CD14-positive monocyte (primary cell): ENCODE measurements at regions not wholly inside any gene's neighbourhood (a gene's known extent, or its start where the extent isn't known, plus 50 kb on each side); places are given as distances from the start of the nearest gene placed in this dataset.

Experiments used
- DNase-seq, 3 donors: peaks; one replicate each; pipeline ENCODE4 v3.0.0-alpha.2; 2011 to 2022
- H2AFZ ChIP-seq: 2 replicates; pipeline ENCODE4 v1.6.0; 2012; ENCODE audit warnings: mild to moderate bottlenecking, low read depth, low read length, inconsistent platforms; ENCODE audit not compliant: insufficient read depth, poor library complexity, severe bottlenecking
- H3K27ac ChIP-seq, 2 donors: 1 replicate in 1 of 2; 2 replicates in 1 of 2; pipeline ENCODE4 v1.5.1; 2012 to 2013; ENCODE audit warnings: low read length in 2 of 2, control low read depth in 1 of 2, inconsistent platforms in 1 of 2, low read depth in 1 of 2, mild to moderate bottlenecking in 1 of 2
- H3K27me3 ChIP-seq, 2 donors: one replicate each; pipeline versions ENCODE4 v1.6.0 to v1.6.1; 2011 to 2013; ENCODE audit warnings: low read length in 2 of 2; ENCODE audit not compliant: control insufficient read depth in 2 of 2, insufficient read depth in 2 of 2
- H3K36me3 ChIP-seq, 2 donors: replicated peaks in 1 of 2; 1 replicate in 1 of 2; 2 replicates in 1 of 2; pipeline versions ENCODE4 v1.5.1 to v1.6.1; 2012 to 2013; ENCODE audit warnings: low read length in 2 of 2, control low read depth in 1 of 2, inconsistent platforms in 1 of 2, mild to moderate bottlenecking in 1 of 2; ENCODE audit not compliant: insufficient read depth in 2 of 2, control insufficient read depth in 1 of 2
- H3K4me1 ChIP-seq, 2 donors: 1 replicate in 1 of 2; 2 replicates in 1 of 2; pipeline versions ENCODE4 v1.5.1 to v1.6.1; 2012 to 2013; ENCODE audit warnings: low read length in 2 of 2, control low read depth in 1 of 2, inconsistent platforms in 1 of 2, mild to moderate bottlenecking in 1 of 2, moderate library complexity in 1 of 2; ENCODE audit not compliant: insufficient read depth in 2 of 2, control insufficient read depth in 1 of 2
- H3K4me2 ChIP-seq: replicated peaks from 2 replicates; pipeline ENCODE3; 2012; ENCODE audit warnings: low read length, moderate library complexity, mild to moderate bottlenecking; ENCODE audit not compliant: poor library complexity, severe bottlenecking; ENCODE audit errors: extremely low read depth
- H3K4me3 ChIP-seq, 3 experiments: fragments of 200-600 bp in 1 of 3; sonication (generic) in 1 of 3; replicated peaks in 1 of 3; 1 replicate in 2 of 3; 2 replicates in 1 of 3; pipeline ENCODE4 v1.5.1; 2011 to 2013; ENCODE audit warnings: low read length in 3 of 3, mild to moderate bottlenecking in 3 of 3, control low read depth in 2 of 3, low read depth in 2 of 3, inconsistent platforms in 1 of 3, moderate library complexity in 1 of 3
- H3K79me2 ChIP-seq: 2 replicates; pipeline ENCODE4 v1.6.0; 2012; ENCODE audit warnings: mild to moderate bottlenecking, control low read depth, inconsistent platforms, low read length, moderate library complexity; ENCODE audit not compliant: insufficient read depth
- H3K9ac ChIP-seq: 2 replicates; pipeline ENCODE4 v1.6.0; 2017; ENCODE audit warnings: low read length, mild to moderate bottlenecking; ENCODE audit not compliant: insufficient read depth, poor library complexity, severe bottlenecking
- H3K9me3 ChIP-seq, 2 donors: replicated peaks in 1 of 2; 1 replicate in 1 of 2; 2 replicates in 1 of 2; pipeline versions ENCODE4 v1.5.1 to v1.6.1; 2012 to 2013; ENCODE audit warnings: low read length in 2 of 2, control low read depth in 1 of 2; ENCODE audit not compliant: control insufficient read depth in 1 of 2, insufficient read depth in 1 of 2
- H4K20me1 ChIP-seq: 2 replicates; pipeline ENCODE4 v1.6.0; 2012; ENCODE audit warnings: mild to moderate bottlenecking, low read length, control low read depth, moderate library complexity; ENCODE audit not compliant: insufficient read depth
- H3K27ac Mint-ChIP-seq, 7 donors: one replicate each; pipeline ENCODE4 v1.8.0; 2020; ENCODE audit warnings: mild to moderate bottlenecking in 7 of 7, mixed read lengths in 7 of 7, moderate library complexity in 6 of 7, inconsistent platforms in 2 of 7
- H3K27me3 Mint-ChIP-seq, 3 donors: one replicate each; pipeline ENCODE4 v1.8.0; 2021 to 2022; ENCODE audit warnings: low read depth in 3 of 3, mild to moderate bottlenecking in 3 of 3, mixed read lengths in 3 of 3, moderate library complexity in 3 of 3, inconsistent platforms in 1 of 3
- H3K36me3 Mint-ChIP-seq, 2 donors: one replicate each; pipeline ENCODE4 v1.8.0; 2020; ENCODE audit warnings: mixed read lengths in 2 of 2, inconsistent platforms in 1 of 2, mild to moderate bottlenecking in 1 of 2
- H3K4me1 Mint-ChIP-seq: one replicate; pipeline ENCODE4 v1.8.0; 2020; ENCODE audit warnings: mild to moderate bottlenecking, mixed read lengths
- H3K4me3 Mint-ChIP-seq, 2 donors: one replicate each; pipeline ENCODE4 v1.8.0; 2020; ENCODE audit warnings: mild to moderate bottlenecking in 2 of 2, mixed read lengths in 2 of 2, moderate library complexity in 1 of 2
- H3K9me3 Mint-ChIP-seq, 7 donors: one replicate each; pipeline ENCODE4 v1.8.0; 2020 to 2022; ENCODE audit warnings: mixed read lengths in 7 of 7, mild to moderate bottlenecking in 6 of 7, moderate library complexity in 6 of 7, inconsistent platforms in 2 of 7
- WGBS: methylation state at CpG from one replicate; pipeline ENCODE4 v1.1.5; 2013; ENCODE audit warnings: missing lambda C conversion rate; ENCODE audit not compliant: insufficient coverage; 5-methylcytosine and 5-hydroxymethylcytosine counted together
- intact Hi-C, 2 donors: fragments of 100-400 bp; cut with micrococcal nuclease; formaldehyde crosslinking; loops; one replicate each; pipeline versions ENCODE4 v1.15.0 to v1.15.1; 2023
- TF ChIP-seq, protein P1 (sequence below): fragments of 200-600 bp; IDR thresholded peaks from one replicate; pipeline ENCODE4 v1.8.0; 2022; ENCODE audit warnings: antibody characterized with exemption, mild to moderate bottlenecking

- intact Hi-C loops, result no loop called here
- no peak overlapping the region for H3K4me2 ChIP-seq
- no peaks in the 10 kb centered on the region for H3K36me3 ChIP-seq
- no peaks in the 10 kb centered on the region for H3K27me3 ChIP-seq
- Mint-ChIP-seq H3K27me3 (no peaks in the 10 kb centered on the region), H3K27ac (no peak overlapping the region), H3K9me3 (no peaks in the 10 kb centered on the region), H3K36me3 (no peaks in the 10 kb centered on the region), H3K4me1 (peaks cover 4% of the 10 kb centered on the region), H3K4me3 (no peak overlapping the region)
- no peaks in the 10 kb centered on the region for H3K79me2 ChIP-seq
- no peak for DNase-seq
- no peak overlapping the region for H3K27ac ChIP-seq
- H3K4me1 ChIP-seq, result no peaks in the 10 kb centered on the region
- H3K9ac ChIP-seq, result no peak overlapping the region
- no peaks in the 10 kb centered on the region for H3K9me3 ChIP-seq
- H2AFZ ChIP-seq, result no peak overlapping the region
- H3K4me3 ChIP-seq, result no peak overlapping the region
- TF ChIP-seq, protein P1, sequence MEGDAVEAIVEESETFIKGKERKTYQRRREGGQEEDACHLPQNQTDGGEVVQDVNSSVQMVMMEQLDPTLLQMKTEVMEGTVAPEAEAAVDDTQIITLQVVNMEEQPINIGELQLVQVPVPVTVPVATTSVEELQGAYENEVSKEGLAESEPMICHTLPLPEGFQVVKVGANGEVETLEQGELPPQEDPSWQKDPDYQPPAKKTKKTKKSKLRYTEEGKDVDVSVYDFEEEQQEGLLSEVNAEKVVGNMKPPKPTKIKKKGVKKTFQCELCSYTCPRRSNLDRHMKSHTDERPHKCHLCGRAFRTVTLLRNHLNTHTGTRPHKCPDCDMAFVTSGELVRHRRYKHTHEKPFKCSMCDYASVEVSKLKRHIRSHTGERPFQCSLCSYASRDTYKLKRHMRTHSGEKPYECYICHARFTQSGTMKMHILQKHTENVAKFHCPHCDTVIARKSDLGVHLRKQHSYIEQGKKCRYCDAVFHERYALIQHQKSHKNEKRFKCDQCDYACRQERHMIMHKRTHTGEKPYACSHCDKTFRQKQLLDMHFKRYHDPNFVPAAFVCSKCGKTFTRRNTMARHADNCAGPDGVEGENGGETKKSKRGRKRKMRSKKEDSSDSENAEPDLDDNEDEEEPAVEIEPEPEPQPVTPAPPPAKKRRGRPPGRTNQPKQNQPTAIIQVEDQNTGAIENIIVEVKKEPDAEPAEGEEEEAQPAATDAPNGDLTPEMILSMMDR, result no peak
- no peaks in the 10 kb centered on the region for H4K20me1 ChIP-seq
- no CpG with 5 or more reads among the region's 1 CpG for WGBS
These were observed 708.4 kb downstream of the KCNT2 start for GRCh38 chr1:195899762-195900352.

GRCh38 chr1:195898924-195899323, 709.3 kb downstream of the KCNT2 start:
- intact Hi-C loops, result no loop called here
- H3K4me3 Mint-ChIP-seq, result no peak overlapping the region
- no peaks in the 10 kb centered on the region for H3K36me3 Mint-ChIP-seq
- Histone ChIP-seq H3K36me3 (no peaks in the 10 kb centered on the region), H3K27me3 (no peaks in the 10 kb centered on the region), H3K4me1 (no peaks in the 10 kb centered on the region), H3K9me3 (no peaks in the 10 kb centered on the region), H3K27ac (no peak overlapping the region), H3K79me2 (no peaks in the 10 kb centered on the region), H4K20me1 (no peaks in the 10 kb centered on the region), H3K4me3 (no peak overlapping the region), H2AFZ (no peak overlapping the region), H3K4me2 (no peak overlapping the region), H3K9ac (no peak overlapping the region)
- H3K4me1 Mint-ChIP-seq, result peaks cover 4% of the 10 kb centered on the region
- H3K27ac Mint-ChIP-seq, result no peak overlapping the region
- TF ChIP-seq, protein P1, result no peak
- DNase-seq, result no peak
- no peaks in the 10 kb centered on the region for H3K27me3 Mint-ChIP-seq
- WGBS, result no CpG with 5 or more reads among the region's 2 CpGs
- no peaks in the 10 kb centered on the region for H3K9me3 Mint-ChIP-seq
